Right lobe of liver (tissue), 6 donors: ENCODE measurements at regions not wholly inside any gene's neighbourhood (a gene's known extent, or its start where the extent isn't known, plus 50 kb on each side); places are given as distances from the start of the nearest gene placed in this dataset.

Experiments used
- ATAC-seq, 4 donors: fragments of 200-7000 bp; cut with Tn5 transposase; one replicate each; pipeline ENCODE4 v1.9.1; 2020; ENCODE audit warnings: mild to moderate bottlenecking in 4 of 4, moderate library complexity in 4 of 4
- DNase-seq, 3 donors: peaks; one replicate each; pipeline ENCODE4 v3.0.0-alpha.2; 2020
- H3K27ac ChIP-seq, 3 donors: fragments of 200-600 bp; one replicate each; pipeline ENCODE4 v1.8.0; 2022
- H3K27me3 ChIP-seq, 2 donors: fragments of 200-600 bp; one replicate each; pipeline ENCODE4 v1.8.0; 2022
- H3K36me3 ChIP-seq, 4 donors: fragments of 200-600 bp; sonication (generic) in 1 of 4; one replicate each; pipeline versions ENCODE4 v1.5.1 to v1.8.0; 2017 to 2022; ENCODE audit warnings: control low read depth in 1 of 4
- H3K4me1 ChIP-seq, 4 donors: fragments of 200-600 bp; sonication (generic) in 1 of 4; one replicate each; pipeline versions ENCODE4 v1.5.1 to v1.8.0; 2017 to 2022; ENCODE audit warnings: control low read depth in 1 of 4
- H3K4me3 ChIP-seq, 3 donors: fragments of 200-600 bp; one replicate each; pipeline ENCODE4 v1.8.0; 2022
- H3K9me3 ChIP-seq, 4 donors: fragments of 200-600 bp; sonication (generic) in 1 of 4; one replicate each; pipeline versions ENCODE4 v1.5.1 to v1.8.0; 2017 to 2022; ENCODE audit warnings: control low read depth in 1 of 4
- CTCF ChIP-seq, 4 donors: fragments of 200-600 bp in 3 of 4; fragments of 450-650 bp in 1 of 4; IDR thresholded peaks; one replicate each; pipeline versions ENCODE4 v1.5.1 to v1.8.0; 2016 to 2022; ENCODE audit warnings: antibody characterized with exemption in 4 of 4, mild to moderate bottlenecking in 2 of 4
- POLR2A ChIP-seq: fragments of 450-650 bp; IDR thresholded peaks from one replicate; pipeline ENCODE4 v1.6.1; 2017; ENCODE audit warnings: antibody characterized with exemption, mild to moderate bottlenecking
- WGBS: methylation state at CpG from one replicate; pipeline ENCODE4 v1.1.6; 2018; ENCODE audit warnings: low coverage, low lambda C conversion rate; ENCODE audit not compliant: insufficient coverage; ENCODE audit errors: missing lambda C conversion rate; 5-methylcytosine and 5-hydroxymethylcytosine counted together
- intact Hi-C, 2 donors: fragments of 100-400 bp; cut with DNase I; formaldehyde crosslinking; loops; one replicate each; pipeline versions ENCODE4 v1.11.2 to v1.14.1; 2022
- donor health status: DM: no; HTN: yes; CAD: no.
- donor health status: DM: no; HTN: no; CAD: no.
- donor health status: DM: no; HTN: no; CAD: no.
- donor health status: DM: no; HTN: yes; CAD: no.
- donor health status: DM: no; HTN: yes; CAD: no.

GRCh38 chr6:8361259-8361658 lies 74.1 kb downstream of the SLC35B3 start:
- ATAC-seq = no peak
- WGBS = 66% methylated on average over 8 of the region's 8 CpGs

GRCh38 chr6:8352966-8353340 lies 82.4 kb downstream of the SLC35B3 start:
- Histone ChIP-seq H3K9me3 (no peaks in the 10 kb centered on the region), H3K4me3 (no peak overlapping the region), H3K36me3 (no peaks in the 10 kb centered on the region), H3K27ac (no peak overlapping the region), H3K27me3 (no peaks in the 10 kb centered on the region), H3K4me1 (no peaks in the 10 kb centered on the region)
- DNase-seq = no peak
- 55% methylated on average over 4 of the region's 4 CpGs for WGBS
- ATAC-seq = no peak
- TF ChIP-seq POLR2A (no peak), CTCF (IDR thresholded peaks at IDR 0.05) (no peak)
- intact Hi-C loops = no loop called here

More at GRCh38 chr6:8361259-8361658, 74.1 kb downstream of the SLC35B3 start:
- H3K27ac ChIP-seq = no peak overlapping the region
- no peaks in the 10 kb centered on the region for H3K9me3 ChIP-seq
- DNase-seq = no peak
- intact Hi-C loops = no loop called here
- no peaks in the 10 kb centered on the region for H3K4me1 ChIP-seq
- no peaks in the 10 kb centered on the region for H3K36me3 ChIP-seq
- TF ChIP-seq POLR2A (no peak), CTCF (IDR thresholded peaks at IDR 0.05) (no peak)
- H3K27me3 ChIP-seq = no peaks in the 10 kb centered on the region
- no peak overlapping the region for H3K4me3 ChIP-seq

DNA sequence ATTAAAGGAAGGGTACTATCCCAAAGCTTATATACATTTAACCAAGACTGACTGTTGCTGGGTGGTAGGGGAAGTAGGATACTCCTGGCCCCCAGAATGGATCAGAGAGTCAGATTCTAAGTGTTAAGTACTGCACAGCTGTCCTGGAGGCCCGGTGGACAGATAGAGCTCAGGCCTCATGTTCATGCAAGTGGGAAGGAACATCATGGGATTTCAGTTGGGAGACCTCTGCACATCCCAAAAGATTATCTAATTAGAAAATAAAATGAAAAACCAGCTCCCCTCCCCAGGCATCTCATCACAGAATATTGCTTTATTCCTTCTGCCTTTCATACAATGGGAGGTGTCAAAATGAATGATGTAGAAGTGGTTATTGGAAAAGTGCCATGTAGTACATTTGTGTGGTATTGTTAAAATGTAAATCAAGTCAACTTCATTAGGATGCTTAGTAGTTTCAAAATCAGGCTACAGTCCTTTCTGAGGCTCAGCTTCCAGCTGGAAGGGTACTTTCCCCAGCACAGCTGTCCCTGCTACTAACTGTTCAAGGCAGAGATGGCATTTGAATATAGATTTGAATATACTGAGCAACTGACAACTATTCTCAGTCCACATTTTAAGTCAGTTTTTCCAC lies 82.9 kb downstream of the SLC35B3 start:
- H3K27me3 ChIP-seq = no peaks in the 10 kb centered on the region
- TF ChIP-seq POLR2A = no peak
- no peak for TF ChIP-seq CTCF (IDR thresholded peaks at IDR 0.05)
- H3K27ac ChIP-seq = no peak overlapping the region
- H3K4me3 ChIP-seq = no peak overlapping the region
- H3K36me3 ChIP-seq = no peaks in the 10 kb centered on the region
- H3K4me1 ChIP-seq = no peaks in the 10 kb centered on the region
- H3K9me3 ChIP-seq = no peaks in the 10 kb centered on the region
- intact Hi-C loops = no loop called here
- no peak for ATAC-seq
- 30% methylated on average over 1 of the region's 1 CpG for WGBS
- DNase-seq = no peak

GRCh38 chr6:8343600-8343999 lies 91.7 kb downstream of the SLC35B3 start:
- DNase-seq (no peak), ATAC-seq (no peak)
- Histone ChIP-seq H3K27me3 (no peaks in the 10 kb centered on the region), H3K36me3 (no peaks in the 10 kb centered on the region), H3K27ac (no peak overlapping the region), H3K9me3 (no peaks in the 10 kb centered on the region), H3K4me3 (no peak overlapping the region), H3K4me1 (no peaks in the 10 kb centered on the region)
- intact Hi-C loops = no loop called here
- TF ChIP-seq CTCF (IDR thresholded peaks at IDR 0.05) (no peak), POLR2A (no peak)
- 24% methylated on average over 3 of the region's 3 CpGs for WGBS
